ENCODE measurements at regions not wholly inside any gene's neighbourhood (a gene's known extent, or its start where the extent isn't known, plus 50 kb on each side); places are given as distances from the start of the nearest gene placed in this dataset.
A peak's percentile ranks its signal among the peaks of the same experiment; 100 is the strongest.

GRCh38 chr18:25866331-25866730 lies 224.1 kb downstream of the SS18 start:
- DNase-seq: no peak
- H3K4me3 Mint-ChIP-seq: no peak overlapping the region
- no peaks in the 10 kb centered on the region for H3K4me1 Mint-ChIP-seq
- H3K27ac Mint-ChIP-seq: no peak overlapping the region
- H3K36me3 Mint-ChIP-seq (ENCODE audit: low read depth): peaks cover 4% of the 10 kb centered on the region
- no peak for TF ChIP-seq CTCF (IDR thresholded peaks at IDR 0.05)
- peaks cover 8% of the 10 kb centered on the region for H3K9me3 Mint-ChIP-seq
- H3K27me3 Mint-ChIP-seq (ENCODE audit: low read depth, poor library complexity): peaks cover 14% of the 10 kb centered on the region

GRCh38 chr18:25862881-25863600 lies 227.4 kb downstream of the SS18 start:
- Mint-ChIP-seq H3K36me3 (ENCODE audit: low read depth) (no peaks in the 10 kb centered on the region), H3K4me3 (no peak overlapping the region), H3K4me1 (no peaks in the 10 kb centered on the region), H3K27ac (no peak overlapping the region), H3K9me3 (peaks cover 4% of the 10 kb centered on the region), H3K27me3 (ENCODE audit: low read depth, poor library complexity) (peaks cover 14% of the 10 kb centered on the region)
- no peak for TF ChIP-seq CTCF (IDR thresholded peaks at IDR 0.05)
- DNase-seq: no peak

- no peak for DNase-seq
- Mint-ChIP-seq H3K4me3 (no peak overlapping the region), H3K4me1 (peaks cover 9% of the 10 kb centered on the region), H3K27me3 (ENCODE audit: low read depth, poor library complexity) (peaks cover 10% of the 10 kb centered on the region), H3K27ac (peak overlapping the region; percentile 52), H3K36me3 (ENCODE audit: low read depth) (no peaks in the 10 kb centered on the region), H3K9me3 (no peaks in the 10 kb centered on the region)
- TF ChIP-seq CTCF (IDR thresholded peaks at IDR 0.05): no peak
These were observed 236.6 kb downstream of the SS18 start for GRCh38 chr18:25853691-25854433.

- Mint-ChIP-seq H3K27ac (no peak overlapping the region), H3K36me3 (ENCODE audit: low read depth) (no peaks in the 10 kb centered on the region), H3K4me3 (no peak overlapping the region), H3K9me3 (no peaks in the 10 kb centered on the region), H3K27me3 (ENCODE audit: low read depth, poor library complexity) (peaks cover 19% of the 10 kb centered on the region), H3K4me1 (no peaks in the 10 kb centered on the region)
- DNase-seq: no peak
- no peak for TF ChIP-seq CTCF (IDR thresholded peaks at IDR 0.05)
These were observed 246.6 kb downstream of the SS18 start for GRCh38 chr18:25843791-25844190.

GRCh38 chr18:25842665-25843064 lies 247.7 kb downstream of the SS18 start:
- no peaks in the 10 kb centered on the region for H3K36me3 Mint-ChIP-seq (ENCODE audit: low read depth)
- peaks cover 17% of the 10 kb centered on the region for H3K27me3 Mint-ChIP-seq (ENCODE audit: low read depth, poor library complexity)
- TF ChIP-seq CTCF (IDR thresholded peaks at IDR 0.05): no peak
- no peaks in the 10 kb centered on the region for H3K9me3 Mint-ChIP-seq
- H3K4me1 Mint-ChIP-seq: no peaks in the 10 kb centered on the region
- no peak for DNase-seq
- H3K27ac Mint-ChIP-seq: no peak overlapping the region
- no peak overlapping the region for H3K4me3 Mint-ChIP-seq
